DOHH2 (cell line): ENCODE measurements at regions not wholly inside any gene's neighbourhood (a gene's known extent, or its start where the extent isn't known, plus 50 kb on each side); places are given as distances from the start of the nearest gene placed in this dataset.

Experiments
- H3F3A ChIP-seq: fragments of 200-600 bp; sonication (generic), shearing (Covaris generic); 2 replicates; pipeline ENCODE4 v1.6.0; 2016; ENCODE audit warnings: antibody characterized with exemption, mild to moderate bottlenecking; ENCODE audit not compliant: control insufficient read depth, insufficient read depth
- H3K27ac ChIP-seq: fragments of 200-600 bp; sonication (generic); 2 replicates; pipeline ENCODE4 v1.5.1; 2014; ENCODE audit warnings: low read depth, mild to moderate bottlenecking, low read length, moderate library complexity
- H3K27me3 ChIP-seq: fragments of 200-600 bp; sonication (generic); 2 replicates; pipeline ENCODE4 v1.6.1; 2014; ENCODE audit warnings: mild to moderate bottlenecking, low read length, mixed read lengths; ENCODE audit not compliant: control insufficient read depth
- H3K36me3 ChIP-seq: fragments of 200-600 bp; sonication (generic); 2 replicates; pipeline ENCODE4 v1.6.1; 2014; ENCODE audit warnings: mild to moderate bottlenecking, low read length, moderate library complexity, mixed read lengths; ENCODE audit not compliant: control insufficient read depth
- H3K4me1 ChIP-seq: fragments of 200-600 bp; sonication (generic); 2 replicates; pipeline ENCODE4 v1.6.1; 2014; ENCODE audit warnings: mild to moderate bottlenecking, low read length, mixed read lengths; ENCODE audit not compliant: control insufficient read depth
- H3K4me2 ChIP-seq: fragments of 200-600 bp; sonication (generic); 2 replicates; pipeline ENCODE4 v1.6.0; 2014; ENCODE audit warnings: mild to moderate bottlenecking, low read length, moderate library complexity
- H3K4me3 ChIP-seq: fragments of 200-600 bp; sonication (generic); 2 replicates; pipeline ENCODE4 v1.5.1; 2014; ENCODE audit warnings: mild to moderate bottlenecking, low read length, mixed read lengths
- H3K79me2 ChIP-seq: fragments of 200-600 bp; sonication (generic); 2 replicates; pipeline ENCODE4 v1.6.1; 2014; ENCODE audit warnings: mild to moderate bottlenecking, low read length, mixed read lengths; ENCODE audit not compliant: control insufficient read depth
- H3K9me2 ChIP-seq: fragments of 200-600 bp; sonication (generic); replicated peaks from 2 replicates; pipeline ENCODE4 v1.6.1; 2014; ENCODE audit warnings: mild to moderate bottlenecking, low read length, mixed read lengths; ENCODE audit not compliant: control insufficient read depth
- H3K9me3 ChIP-seq: fragments of 200-600 bp; sonication (generic); 2 replicates; pipeline ENCODE4 v1.6.1; 2014; ENCODE audit warnings: antibody characterized with exemption, low read length, mixed read lengths; ENCODE audit not compliant: control insufficient read depth, insufficient read depth
- H4K20me1 ChIP-seq: fragments of 200-600 bp; sonication (generic); 2 replicates; pipeline ENCODE4 v1.6.0; 2014; ENCODE audit warnings: low read depth, mild to moderate bottlenecking, antibody characterized with exemption, low read length, moderate library complexity; ENCODE audit not compliant: control insufficient read depth, insufficient read depth
- EZH2phosphoT487 ChIP-seq: fragments of 200-600 bp; sonication (generic); IDR thresholded peaks from 2 replicates; pipeline ENCODE4 v1.6.1; 2017; ENCODE audit warnings: borderline replicate concordance, mild to moderate bottlenecking, antibody characterized with exemption, low read length, moderate library complexity, mixed read lengths
- TF ChIP-seq, protein P1 (sequence below): fragments of 200-600 bp; sonication (generic); IDR thresholded peaks from one replicate; pipeline ENCODE4 v1.5.1; 2014; ENCODE audit warnings: antibody characterized with exemption, mild to moderate bottlenecking, low read depth, low read length; ENCODE audit not compliant: poor library complexity, severe bottlenecking

DNA sequence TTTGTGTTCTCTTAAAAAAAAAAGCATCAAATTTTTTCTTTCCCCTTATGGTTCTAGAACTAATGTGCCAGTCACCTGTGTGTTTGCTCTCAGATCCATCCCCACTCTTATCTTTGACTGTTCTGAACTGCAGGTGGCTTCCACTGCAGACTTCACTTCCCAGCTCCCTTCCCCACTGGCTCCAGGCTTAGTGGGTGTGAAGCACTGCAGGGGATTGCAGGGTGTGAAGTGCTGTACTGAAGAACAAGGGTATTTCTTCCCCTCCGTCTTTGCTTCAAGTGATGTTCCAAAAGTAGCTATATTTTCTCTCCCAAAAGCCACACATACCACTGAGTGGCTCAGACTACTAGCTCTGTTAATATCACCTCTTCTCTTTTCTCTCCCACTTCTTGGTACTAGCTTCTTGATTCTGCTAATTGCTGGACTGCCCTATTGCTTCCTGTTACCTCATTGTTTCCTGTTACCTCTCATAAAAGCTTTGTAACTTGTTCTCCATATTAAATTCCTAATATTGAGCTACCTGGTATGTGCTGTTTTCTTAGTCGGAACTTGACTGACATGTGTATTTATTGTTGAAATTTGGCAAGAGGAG is 115.4 kb upstream of the PRICKLE1 start:
- Histone ChIP-seq H3K79me2 (no peaks in the 10 kb centered on the region), H3K27me3 (no peaks in the 10 kb centered on the region; the same call in 1 of the 2 replicates), H4K20me1 (no peaks in the 10 kb centered on the region), H3K4me1 (no peaks in the 10 kb centered on the region), H3K9me3 (no peaks in the 10 kb centered on the region), H3K4me3 (no peak overlapping the region), H3K27ac (no peak overlapping the region), H3K4me2 (no peak overlapping the region), H3K9me2 (no peaks in the 10 kb centered on the region), H3F3A (no peaks in the 10 kb centered on the region), H3K36me3 (no peaks in the 10 kb centered on the region)
- no peak for TF ChIP-seq EZH2phosphoT487
- TF ChIP-seq, protein P1, sequence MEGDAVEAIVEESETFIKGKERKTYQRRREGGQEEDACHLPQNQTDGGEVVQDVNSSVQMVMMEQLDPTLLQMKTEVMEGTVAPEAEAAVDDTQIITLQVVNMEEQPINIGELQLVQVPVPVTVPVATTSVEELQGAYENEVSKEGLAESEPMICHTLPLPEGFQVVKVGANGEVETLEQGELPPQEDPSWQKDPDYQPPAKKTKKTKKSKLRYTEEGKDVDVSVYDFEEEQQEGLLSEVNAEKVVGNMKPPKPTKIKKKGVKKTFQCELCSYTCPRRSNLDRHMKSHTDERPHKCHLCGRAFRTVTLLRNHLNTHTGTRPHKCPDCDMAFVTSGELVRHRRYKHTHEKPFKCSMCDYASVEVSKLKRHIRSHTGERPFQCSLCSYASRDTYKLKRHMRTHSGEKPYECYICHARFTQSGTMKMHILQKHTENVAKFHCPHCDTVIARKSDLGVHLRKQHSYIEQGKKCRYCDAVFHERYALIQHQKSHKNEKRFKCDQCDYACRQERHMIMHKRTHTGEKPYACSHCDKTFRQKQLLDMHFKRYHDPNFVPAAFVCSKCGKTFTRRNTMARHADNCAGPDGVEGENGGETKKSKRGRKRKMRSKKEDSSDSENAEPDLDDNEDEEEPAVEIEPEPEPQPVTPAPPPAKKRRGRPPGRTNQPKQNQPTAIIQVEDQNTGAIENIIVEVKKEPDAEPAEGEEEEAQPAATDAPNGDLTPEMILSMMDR, result no peak

DNA sequence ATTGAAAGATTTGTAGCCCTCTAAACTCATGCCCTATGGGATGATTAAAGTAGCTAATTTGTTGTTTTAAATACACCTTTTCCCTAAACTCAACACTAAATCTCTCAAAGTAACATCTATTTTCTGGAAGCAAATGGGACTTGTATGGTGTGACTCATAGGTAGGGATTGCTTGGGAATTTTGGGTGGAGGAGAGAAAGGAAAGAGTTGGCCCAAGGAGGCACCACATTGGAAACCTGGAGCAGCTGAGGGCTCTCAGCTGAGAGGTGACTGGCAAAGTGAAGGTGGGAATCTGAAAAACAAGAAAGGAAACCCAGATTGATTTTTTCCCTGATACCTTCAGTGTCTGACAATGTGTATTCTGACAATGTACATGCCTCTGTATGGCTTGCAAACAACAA is 114.8 kb upstream of the PRICKLE1 start:
- no peak overlapping the region for H3K27ac ChIP-seq
- H3K9me3 ChIP-seq, result no peaks in the 10 kb centered on the region
- H3K4me2 ChIP-seq, result no peak overlapping the region
- H3K79me2 ChIP-seq, result no peaks in the 10 kb centered on the region
- no peaks in the 10 kb centered on the region for H3F3A ChIP-seq
- H3K27me3 ChIP-seq, result no peaks in the 10 kb centered on the region; the same call in 1 of the 2 replicates
- no peaks in the 10 kb centered on the region for H4K20me1 ChIP-seq
- no peaks in the 10 kb centered on the region for H3K4me1 ChIP-seq
- TF ChIP-seq EZH2phosphoT487, result no peak
- TF ChIP-seq, protein P1, result no peak
- H3K36me3 ChIP-seq, result no peaks in the 10 kb centered on the region
- H3K9me2 ChIP-seq, result no peaks in the 10 kb centered on the region
- no peak overlapping the region for H3K4me3 ChIP-seq

DNA sequence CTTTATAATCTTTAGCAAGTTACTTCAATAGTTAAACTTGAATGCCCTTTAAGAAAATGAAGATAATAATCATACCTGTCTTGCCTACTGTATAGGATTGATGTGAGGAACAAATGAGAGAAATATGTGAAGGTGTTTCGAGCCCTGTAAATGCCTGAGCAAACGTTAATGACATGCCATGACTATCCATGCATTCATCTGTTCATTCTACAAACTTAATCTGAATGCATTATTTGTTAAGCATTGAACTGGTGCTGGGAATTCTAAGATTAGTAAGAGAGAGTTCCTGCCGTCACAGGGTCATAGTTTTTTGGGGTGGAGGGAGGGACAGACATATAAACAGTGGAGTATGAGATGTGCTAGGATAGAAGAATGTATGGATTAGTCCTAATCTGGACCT is 111.5 kb upstream of the PRICKLE1 start:
- H3F3A ChIP-seq, result no peaks in the 10 kb centered on the region
- H3K27me3 ChIP-seq, result no peaks in the 10 kb centered on the region; the same call in 1 of the 2 replicates
- no peak overlapping the region for H3K4me3 ChIP-seq
- no peak overlapping the region for H3K27ac ChIP-seq
- TF ChIP-seq, protein P1, result no peak
- no peak for TF ChIP-seq EZH2phosphoT487
- no peaks in the 10 kb centered on the region for H3K79me2 ChIP-seq
- no peaks in the 10 kb centered on the region for H4K20me1 ChIP-seq
- no peaks in the 10 kb centered on the region for H3K4me1 ChIP-seq
- no peaks in the 10 kb centered on the region for H3K9me3 ChIP-seq
- H3K4me2 ChIP-seq, result no peak overlapping the region
- H3K9me2 ChIP-seq, result no peaks in the 10 kb centered on the region
- no peaks in the 10 kb centered on the region for H3K36me3 ChIP-seq
